OCI-LY3 (cell line): ENCODE measurements at regions not wholly inside any gene's neighbourhood (a gene's known extent, or its start where the extent isn't known, plus 50 kb on each side); places are given as distances from the start of the nearest gene placed in this dataset.

Source experiments
- CTCF ChIP-seq: fragments of 200-600, 300-600 bp; sonication (generic); IDR thresholded peaks from 2 replicates; pipeline ENCODE4 v1.5.1; 2014; ENCODE audit warnings: antibody characterized with exemption, low read length, low read depth
- EZH2phosphoT487 ChIP-seq: fragments of 200-600 bp; shearing (Covaris generic); IDR thresholded peaks from 2 replicates; pipeline ENCODE4 v1.6.1; 2018; ENCODE audit warnings: antibody characterized with exemption, mixed run types, low read depth

GRCh38 chr2:228871012-228871411, 400.1 kb downstream of the PID1 start:
- no peak for TF ChIP-seq CTCF
- no peak for TF ChIP-seq EZH2phosphoT487
